ENCODE measurements at regions not wholly inside any gene's neighbourhood (a gene's known extent, or its start where the extent isn't known, plus 50 kb on each side); places are given as distances from the start of the nearest gene placed in this dataset.

GRCh38 chr13:109924376-109924775 is 138.0 kb upstream of the IRS2 start:
- CTCF ChIA-PET = no interaction called here

GRCh38 chr13:109922518-109922917 is 136.1 kb upstream of the IRS2 start:
- CTCF ChIA-PET = no interaction called here
- POLR2A ChIA-PET = no interaction called here
- TF ChIP-seq CTCF (IDR thresholded peaks at IDR 0.05; ENCODE audit: control extremely low read depth, extremely low read depth, low read depth, missing control alignments) = no peak
- DNase-seq (ENCODE audit: extremely low spot score) = no peak

More at GRCh38 chr13:109924376-109924775, 138.0 kb upstream of the IRS2 start:
- POLR2A ChIA-PET = no interaction called here
- TF ChIP-seq CTCF (IDR thresholded peaks at IDR 0.05; ENCODE audit: control extremely low read depth, extremely low read depth, low read depth, missing control alignments) = no peak
- DNase-seq (ENCODE audit: extremely low spot score) = no peak

GRCh38 chr13:109919715-109920375 is 133.5 kb upstream of the IRS2 start:
- no peak for DNase-seq (ENCODE audit: extremely low spot score)
- CTCF ChIA-PET = no interaction called here
- TF ChIP-seq CTCF (IDR thresholded peaks at IDR 0.05; ENCODE audit: control extremely low read depth, extremely low read depth, low read depth, missing control alignments) = no peak
- POLR2A ChIA-PET = no interaction called here

- no peak for DNase-seq (ENCODE audit: extremely low spot score)
- CTCF ChIA-PET = no interaction called here
- POLR2A ChIA-PET = no interaction called here
- no peak for TF ChIP-seq CTCF (IDR thresholded peaks at IDR 0.05; ENCODE audit: control extremely low read depth, extremely low read depth, low read depth, missing control alignments)
These were observed 131.9 kb upstream of the IRS2 start for GRCh38 chr13:109918179-109918711.

- ChIA-PET POLR2A (no interaction called here), CTCF (no interaction called here)
- no peak for TF ChIP-seq CTCF (IDR thresholded peaks at IDR 0.05; ENCODE audit: control extremely low read depth, extremely low read depth, low read depth, missing control alignments)
- no peak for DNase-seq (ENCODE audit: extremely low spot score)
These were observed 131.0 kb upstream of the IRS2 start for GRCh38 chr13:109917422-109917821.

GRCh38 chr13:109913936-109914510 is 127.6 kb upstream of the IRS2 start:
- TF ChIP-seq CTCF (IDR thresholded peaks at IDR 0.05; ENCODE audit: control extremely low read depth, extremely low read depth, low read depth, missing control alignments) = no peak
- CTCF ChIA-PET = no interaction called here
- POLR2A ChIA-PET = no interaction called here
- DNase-seq (ENCODE audit: extremely low spot score) = no peak

Data from GM10248 (cell line).